PC-3 (cell line): ENCODE measurements at regions not wholly inside any gene's neighbourhood (a gene's known extent, or its start where the extent isn't known, plus 50 kb on each side); places are given as distances from the start of the nearest gene placed in this dataset.

Experiments
- CTCF ChIP-seq: fragments of 300-600 bp; sonication (generic); conservative IDR thresholded peaks from 2 replicates; pipeline ENCODE4 v1.5.1; 2017; ENCODE audit warnings: antibody characterized with exemption, low read depth, mild to moderate bottlenecking, low read length
- EZH2phosphoT487 ChIP-seq: fragments of 300-600 bp; sonication (generic); IDR thresholded peaks from 2 replicates; pipeline ENCODE4 v1.6.1; 2018; ENCODE audit warnings: mild to moderate bottlenecking, antibody characterized with exemption, low read length, borderline replicate concordance

- TF ChIP-seq CTCF (no peak), EZH2phosphoT487 (no peak)
Measured at GRCh38 chr1:198030682-198031081, 113.5 kb downstream of the LHX9 start.
